PC-9 (cell line): ENCODE measurements at regions not wholly inside any gene's neighbourhood (a gene's known extent, or its start where the extent isn't known, plus 50 kb on each side); places are given as distances from the start of the nearest gene placed in this dataset.

Source experiments
- EZH2 ChIP-seq: fragments of 200-600 bp; sonication (generic); IDR thresholded peaks from 2 replicates; pipeline ENCODE4 v1.8.0; 2017; ENCODE audit warnings: antibody characterized with exemption, low read depth
- TF ChIP-seq, protein P1 (sequence below): fragments of 200-600 bp; sonication (generic); conservative IDR thresholded peaks from 2 replicates; pipeline ENCODE4 v1.6.1; 2017; ENCODE audit warnings: mixed run types, antibody characterized with exemption, mild to moderate bottlenecking, moderate library complexity

DNA sequence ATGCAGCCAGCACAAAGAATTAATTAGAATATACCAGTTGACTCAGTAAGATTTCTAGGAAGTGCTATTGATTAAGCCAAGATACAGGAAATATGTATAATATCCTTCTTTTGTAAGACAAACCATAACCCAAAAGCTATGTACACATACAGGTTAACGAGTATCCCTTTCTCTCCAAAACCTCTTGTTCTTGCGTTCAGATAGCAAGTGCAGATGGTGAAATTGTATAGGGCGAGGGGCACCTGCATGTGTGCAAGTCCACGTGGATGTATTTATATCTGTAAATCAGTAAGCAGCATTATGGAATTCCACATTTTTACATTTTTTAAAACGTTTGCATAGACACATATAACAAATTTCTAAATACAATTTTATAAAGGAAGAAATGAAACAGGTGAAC is 228.6 kb downstream of the TBXT start:
- TF ChIP-seq, protein P1, sequence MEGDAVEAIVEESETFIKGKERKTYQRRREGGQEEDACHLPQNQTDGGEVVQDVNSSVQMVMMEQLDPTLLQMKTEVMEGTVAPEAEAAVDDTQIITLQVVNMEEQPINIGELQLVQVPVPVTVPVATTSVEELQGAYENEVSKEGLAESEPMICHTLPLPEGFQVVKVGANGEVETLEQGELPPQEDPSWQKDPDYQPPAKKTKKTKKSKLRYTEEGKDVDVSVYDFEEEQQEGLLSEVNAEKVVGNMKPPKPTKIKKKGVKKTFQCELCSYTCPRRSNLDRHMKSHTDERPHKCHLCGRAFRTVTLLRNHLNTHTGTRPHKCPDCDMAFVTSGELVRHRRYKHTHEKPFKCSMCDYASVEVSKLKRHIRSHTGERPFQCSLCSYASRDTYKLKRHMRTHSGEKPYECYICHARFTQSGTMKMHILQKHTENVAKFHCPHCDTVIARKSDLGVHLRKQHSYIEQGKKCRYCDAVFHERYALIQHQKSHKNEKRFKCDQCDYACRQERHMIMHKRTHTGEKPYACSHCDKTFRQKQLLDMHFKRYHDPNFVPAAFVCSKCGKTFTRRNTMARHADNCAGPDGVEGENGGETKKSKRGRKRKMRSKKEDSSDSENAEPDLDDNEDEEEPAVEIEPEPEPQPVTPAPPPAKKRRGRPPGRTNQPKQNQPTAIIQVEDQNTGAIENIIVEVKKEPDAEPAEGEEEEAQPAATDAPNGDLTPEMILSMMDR: no peak
- no peak for TF ChIP-seq EZH2
